ENCODE measurements at regions not wholly inside any gene's neighbourhood (a gene's known extent, or its start where the extent isn't known, plus 50 kb on each side); places are given as distances from the start of the nearest gene placed in this dataset.

- intact Hi-C loops (cut with DNase I): no loop called here
- no peak overlapping the region for H3K4me3 ChIP-seq
- no peaks in the 10 kb centered on the region for H3K36me3 ChIP-seq
- H3K27me3 ChIP-seq: no peaks in the 10 kb centered on the region
- TF ChIP-seq CTCF (IDR thresholded peaks at IDR 0.05) (no peak), POLR2A (IDR thresholded peaks at IDR 0.05) (no peak), POLR2AphosphoS5 (IDR thresholded peaks at IDR 0.05; ENCODE audit: insufficient read depth in 1 of 2, low read depth in 1 of 2) (no peak)
- H3K9me3 ChIP-seq: no peaks in the 10 kb centered on the region
- no peaks in the 10 kb centered on the region for H3K4me1 ChIP-seq
- no peak overlapping the region for H3K27ac ChIP-seq
- no peak for DNase-seq (ENCODE audit: extremely low spot score in 2 of 2)
Measured at GRCh38 chr15:26433060-26433459, 339.8 kb downstream of the GABRB3 start.

GRCh38 chr15:26421065-26421464 lies 351.8 kb downstream of the GABRB3 start:
- DNase-seq (ENCODE audit: extremely low spot score in 2 of 2): no peak
- no peaks in the 10 kb centered on the region for H3K9me3 ChIP-seq
- H3K36me3 ChIP-seq: no peaks in the 10 kb centered on the region
- H3K27me3 ChIP-seq: no peaks in the 10 kb centered on the region
- H3K4me1 ChIP-seq: no peaks in the 10 kb centered on the region
- H3K4me3 ChIP-seq: no peak overlapping the region
- H3K27ac ChIP-seq: no peak overlapping the region
- intact Hi-C loops (cut with DNase I): no loop called here
- no peak for TF ChIP-seq CTCF (IDR thresholded peaks at IDR 0.05)

- Histone ChIP-seq H3K27ac (no peak overlapping the region), H3K4me1 (no peaks in the 10 kb centered on the region), H3K9me3 (no peaks in the 10 kb centered on the region), H3K27me3 (no peaks in the 10 kb centered on the region), H3K36me3 (no peaks in the 10 kb centered on the region), H3K4me3 (no peak overlapping the region)
- TF ChIP-seq CTCF (IDR thresholded peaks at IDR 0.05) (no peak), POLR2AphosphoS5 (IDR thresholded peaks at IDR 0.05; ENCODE audit: insufficient read depth in 1 of 2, low read depth in 1 of 2) (no peak), POLR2A (IDR thresholded peaks at IDR 0.05) (no peak)
- intact Hi-C loops (cut with DNase I): no loop called here
- no peak for DNase-seq (ENCODE audit: extremely low spot score in 2 of 2)
Measured at GRCh38 chr15:26395624-26396023, 377.2 kb downstream of the GABRB3 start.

- no peak for DNase-seq (ENCODE audit: extremely low spot score in 2 of 2)
- intact Hi-C loops (cut with DNase I): no loop called here
- H3K36me3 ChIP-seq: no peaks in the 10 kb centered on the region
- H3K27me3 ChIP-seq: no peaks in the 10 kb centered on the region
- H3K4me1 ChIP-seq: no peaks in the 10 kb centered on the region
- no peaks in the 10 kb centered on the region for H3K9me3 ChIP-seq
- H3K4me3 ChIP-seq: no peak overlapping the region
- H3K27ac ChIP-seq: no peak overlapping the region
- no peak for TF ChIP-seq POLR2A (IDR thresholded peaks at IDR 0.05)
- no peak for TF ChIP-seq POLR2AphosphoS5 (IDR thresholded peaks at IDR 0.05; ENCODE audit: insufficient read depth in 1 of 2, low read depth in 1 of 2)
- no peak for TF ChIP-seq CTCF (IDR thresholded peaks at IDR 0.05)
Measured at GRCh38 chr15:26394801-26395200, 378.1 kb downstream of the GABRB3 start.

GRCh38 chr15:26392956-26393355 lies 379.9 kb downstream of the GABRB3 start:
- intact Hi-C loops (cut with DNase I): no loop called here
- H3K36me3 ChIP-seq: no peaks in the 10 kb centered on the region
- TF ChIP-seq POLR2A (IDR thresholded peaks at IDR 0.05) (no peak), CTCF (IDR thresholded peaks at IDR 0.05) (no peak), POLR2AphosphoS5 (IDR thresholded peaks at IDR 0.05; ENCODE audit: insufficient read depth in 1 of 2, low read depth in 1 of 2) (no peak)

More at GRCh38 chr15:26392956-26393355, 379.9 kb downstream of the GABRB3 start:
- Histone ChIP-seq H3K27me3 (no peaks in the 10 kb centered on the region), H3K4me1 (no peaks in the 10 kb centered on the region), H3K27ac (no peak overlapping the region), H3K4me3 (no peak overlapping the region), H3K9me3 (no peaks in the 10 kb centered on the region)
- no peak for DNase-seq (ENCODE audit: extremely low spot score in 2 of 2)

All from vagina (tissue), 2 donors.